GM18505 (cell line): ENCODE measurements at regions not wholly inside any gene's neighbourhood (a gene's known extent, or its start where the extent isn't known, plus 50 kb on each side); places are given as distances from the start of the nearest gene placed in this dataset.

ENCODE experiments used
- ATAC-seq: cut with Tn5 transposase; IDR thresholded peaks from one replicate; pipeline ENCODE4 v1.9.1; 2021; ENCODE audit not compliant: unreplicated experiment
- POLR2A ChIP-seq: IDR thresholded peaks from 4 replicates; pipeline ENCODE4 v1.6.1; 2011; ENCODE audit warnings: borderline replicate concordance; ENCODE audit not compliant: insufficient read depth, insufficient read length; ENCODE audit errors: extremely low read depth

- TF ChIP-seq POLR2A, result no peak
- no peak for ATAC-seq
Measured at GRCh38 chr10:61330669-61331068, 122.5 kb downstream of the TMEM26 start.

DNA sequence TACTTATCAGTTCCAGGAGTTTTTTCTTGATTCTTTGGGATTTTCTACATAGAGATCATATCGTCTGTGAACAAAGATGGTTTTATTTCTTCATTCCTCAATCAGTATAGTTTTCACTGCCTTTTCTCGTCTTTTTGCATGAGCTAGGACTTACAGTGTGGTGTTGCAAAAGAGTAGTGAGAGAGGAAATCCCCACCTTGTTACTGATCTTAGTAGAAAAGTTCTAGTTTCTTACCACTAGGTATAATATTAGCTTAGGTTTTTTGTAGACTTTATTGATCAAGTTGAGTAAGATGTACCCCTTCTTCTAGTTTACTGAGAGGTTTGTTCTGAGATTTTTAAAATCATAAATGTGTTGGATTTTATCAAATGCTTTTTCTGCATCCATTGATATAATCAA, 123.3 kb downstream of the TMEM26 start:
- TF ChIP-seq POLR2A, result no peak
- no peak for ATAC-seq

DNA sequence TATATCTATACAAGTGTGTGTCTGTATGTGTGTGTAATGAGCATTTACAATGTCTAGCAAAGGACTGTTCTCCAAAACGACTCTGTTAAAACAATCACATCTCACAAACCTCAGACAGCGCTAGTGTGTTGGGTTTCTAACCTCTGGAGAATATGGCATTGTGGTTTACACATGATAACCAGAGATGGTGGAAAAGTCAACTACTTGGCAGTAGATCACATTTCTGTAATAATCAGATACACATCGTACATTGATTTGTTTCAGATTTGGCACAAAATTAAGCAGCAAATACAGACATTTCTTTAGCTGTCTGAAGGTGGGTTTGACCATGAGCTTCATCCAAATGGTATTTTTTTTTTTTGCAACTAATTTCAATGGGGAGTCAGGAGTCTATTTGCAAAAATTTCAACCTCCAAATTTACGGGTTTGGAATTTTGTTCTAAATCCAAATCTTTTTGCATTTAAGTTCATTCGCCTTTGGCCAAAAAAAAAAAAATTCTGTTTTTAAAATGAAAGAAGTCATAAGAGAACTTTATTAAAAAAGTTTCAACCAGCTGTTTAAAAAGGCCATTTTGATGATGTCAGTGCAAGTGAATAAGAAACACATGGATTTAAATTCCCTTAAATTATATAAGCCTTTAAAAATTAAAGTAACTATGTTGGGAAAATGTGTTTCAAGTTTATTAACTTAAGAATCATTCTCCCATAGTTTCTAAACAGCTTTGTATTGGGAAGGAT, 127.8 kb downstream of the TMEM26 start:
- no peak for TF ChIP-seq POLR2A
- no peak for ATAC-seq

DNA sequence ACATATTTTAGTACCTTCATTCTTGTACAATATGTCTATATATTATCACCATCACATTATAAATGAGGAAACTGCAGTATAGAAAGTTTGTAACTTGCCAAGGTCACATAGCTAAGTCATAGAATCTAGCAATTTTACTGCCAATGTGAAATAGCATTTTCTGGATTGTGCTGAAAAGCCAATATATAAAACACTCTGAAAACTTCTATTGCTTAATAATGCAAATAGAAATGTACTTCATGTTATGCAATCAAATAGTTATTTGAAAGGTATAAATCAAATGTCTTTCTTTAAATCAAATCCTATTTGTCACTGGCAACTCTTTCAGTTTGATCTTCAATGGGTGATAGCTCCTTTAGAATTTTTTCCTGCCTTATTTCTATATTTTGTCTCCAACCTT, 129.5 kb downstream of the TMEM26 start:
- no peak for TF ChIP-seq POLR2A
- no peak for ATAC-seq

DNA sequence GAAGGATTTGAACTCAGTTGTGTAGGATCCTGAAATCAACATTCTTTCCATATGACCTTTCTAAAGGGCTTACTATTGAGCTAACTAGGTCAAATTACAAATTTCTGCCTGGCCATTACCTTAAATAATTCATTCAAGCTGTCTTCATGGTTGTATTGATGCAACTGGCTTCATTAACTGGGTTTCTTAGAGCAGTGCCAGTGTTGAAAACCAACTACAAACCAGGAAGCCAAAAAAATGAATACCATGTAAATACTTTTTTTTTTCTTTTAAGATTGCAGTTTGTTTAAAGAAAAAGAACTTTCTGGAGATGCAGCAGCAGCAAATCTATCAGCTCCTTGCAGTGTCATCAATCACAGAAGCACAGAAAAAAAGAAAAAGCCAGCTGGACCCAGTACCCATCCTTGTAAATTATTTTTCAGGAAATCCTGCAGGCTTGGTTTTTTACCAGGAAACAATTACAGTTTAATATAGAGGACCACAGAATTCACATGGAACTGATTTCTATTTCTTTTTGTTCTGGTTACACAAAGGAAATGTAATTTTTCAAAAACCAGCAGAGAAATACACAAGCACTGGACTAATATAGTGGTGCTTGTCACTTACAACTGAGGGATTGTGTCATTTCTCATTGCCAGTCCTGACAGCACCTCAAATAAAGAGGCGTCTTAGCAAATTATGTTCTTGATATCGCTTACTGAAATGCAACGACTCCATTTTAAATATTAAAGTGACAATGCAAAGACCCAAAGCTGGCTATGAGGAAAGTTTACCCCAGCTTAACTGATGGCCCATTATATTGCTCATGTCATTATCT, 131.9 kb downstream of the TMEM26 start:
- ATAC-seq, result no peak
- TF ChIP-seq POLR2A, result no peak

DNA sequence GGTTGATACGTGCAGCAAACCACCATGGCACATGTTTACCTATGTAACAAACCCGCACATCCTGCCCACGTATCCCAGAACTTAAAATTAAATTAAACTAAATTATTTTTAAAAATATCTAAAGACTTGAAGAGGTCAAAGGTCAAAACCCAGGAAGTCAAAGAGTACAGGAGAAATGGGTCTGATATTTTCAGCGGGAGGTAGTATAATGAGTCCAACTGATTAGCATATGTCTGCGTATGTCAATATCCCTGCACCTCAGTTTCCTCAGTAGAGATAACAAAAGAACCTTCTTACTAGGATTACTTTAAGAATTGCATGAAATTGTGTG, 133.0 kb downstream of the TMEM26 start:
- TF ChIP-seq POLR2A, result no peak

GRCh38 chr10:61319386-61320256, 133.6 kb downstream of the TMEM26 start:
- ATAC-seq, result no peak
- TF ChIP-seq POLR2A, result no peak

More for the DNA sequence above, 133.0 kb downstream of the TMEM26 start:
- no peak for ATAC-seq

GRCh38 chr10:61318429-61318828, 134.8 kb downstream of the TMEM26 start:
- TF ChIP-seq POLR2A, result no peak

DNA sequence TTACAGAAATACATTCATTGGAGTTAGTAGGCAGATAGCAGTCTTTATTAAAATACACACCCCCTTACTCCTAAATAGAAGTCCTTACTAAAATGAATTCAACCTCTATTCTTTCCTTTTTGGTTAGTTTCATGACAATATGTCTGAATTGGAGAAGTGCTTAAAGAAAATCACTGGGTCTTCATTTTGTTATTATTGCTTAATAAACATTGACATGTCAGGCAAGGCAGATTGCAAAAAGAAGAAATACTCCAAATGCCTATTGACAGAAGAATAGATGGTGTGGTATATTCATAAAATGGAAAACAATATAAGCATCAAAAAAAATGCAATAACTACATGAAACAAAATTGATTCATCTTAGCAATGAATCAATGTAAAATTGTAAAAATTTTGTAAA, 135.5 kb downstream of the TMEM26 start:
- ATAC-seq, result no peak
- TF ChIP-seq POLR2A, result no peak

More at GRCh38 chr10:61318429-61318828, 134.8 kb downstream of the TMEM26 start:
- ATAC-seq, result no peak

DNA sequence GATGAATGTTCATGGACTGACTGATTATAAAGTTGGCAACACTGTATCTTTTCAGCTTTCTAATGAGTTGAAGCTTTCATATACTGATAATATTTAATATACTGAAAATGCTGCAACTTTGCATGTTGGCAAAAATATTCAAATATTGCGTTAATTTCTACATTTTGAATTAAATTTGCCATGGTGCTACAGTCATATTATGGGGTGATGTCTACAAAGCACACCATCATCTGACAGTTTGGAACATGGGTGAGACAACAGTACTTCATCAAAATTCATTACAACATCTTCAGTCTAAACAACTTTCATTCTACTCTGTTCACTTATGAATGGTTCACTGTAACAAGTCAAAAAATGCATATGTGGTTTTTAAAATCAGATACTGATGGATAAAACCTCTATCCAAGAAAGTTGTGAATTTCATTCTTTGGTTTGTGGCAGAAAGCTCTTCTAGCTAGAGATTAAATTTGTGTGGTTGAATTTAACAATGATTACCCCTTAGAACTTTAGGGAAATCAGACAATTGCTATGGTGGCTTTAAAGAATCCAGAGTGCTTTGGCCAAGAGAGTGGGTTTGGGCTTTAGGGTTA, 136.4 kb downstream of the TMEM26 start:
- TF ChIP-seq POLR2A, result no peak
- ATAC-seq, result no peak

DNA sequence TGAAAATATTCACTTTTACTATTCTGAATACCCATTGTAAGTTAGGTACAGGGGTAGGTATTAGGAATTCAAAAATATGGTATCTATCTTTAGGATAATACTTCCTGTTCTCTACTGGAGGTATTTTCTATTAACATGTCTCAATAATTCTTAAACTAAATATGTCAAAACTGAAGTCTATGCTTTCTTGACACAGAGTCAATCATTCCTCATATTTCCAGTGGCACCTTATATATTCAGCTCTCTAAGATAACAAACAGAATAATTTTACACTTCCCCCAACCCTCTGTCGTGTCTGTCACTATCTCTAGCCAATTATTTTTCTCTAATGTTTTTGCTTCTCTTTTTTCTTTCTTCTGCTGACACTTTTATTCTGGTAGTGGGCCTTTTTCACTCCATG, 138.9 kb downstream of the TMEM26 start:
- TF ChIP-seq POLR2A, result no peak
- no peak for ATAC-seq

DNA sequence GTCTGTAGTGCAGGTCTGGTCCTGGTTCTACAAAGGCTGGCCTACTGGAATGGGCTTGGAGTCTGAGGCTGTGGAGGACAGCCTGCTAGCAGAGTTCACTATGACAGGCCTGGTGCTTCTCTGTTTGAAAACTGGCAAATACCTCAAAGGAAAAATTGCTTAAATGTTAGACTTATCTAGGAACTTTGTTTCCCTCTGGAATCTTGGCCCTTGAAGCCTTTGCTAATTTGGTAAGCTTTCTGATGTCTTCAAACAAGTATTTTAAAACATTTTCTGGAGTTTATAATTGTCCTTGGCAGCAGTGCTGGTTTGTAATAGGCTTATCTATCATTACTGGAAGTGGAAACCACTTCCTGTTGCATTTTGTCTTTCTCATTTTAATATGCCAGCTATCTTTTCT, 139.7 kb downstream of the TMEM26 start:
- no peak for TF ChIP-seq POLR2A
- ATAC-seq, result no peak

DNA sequence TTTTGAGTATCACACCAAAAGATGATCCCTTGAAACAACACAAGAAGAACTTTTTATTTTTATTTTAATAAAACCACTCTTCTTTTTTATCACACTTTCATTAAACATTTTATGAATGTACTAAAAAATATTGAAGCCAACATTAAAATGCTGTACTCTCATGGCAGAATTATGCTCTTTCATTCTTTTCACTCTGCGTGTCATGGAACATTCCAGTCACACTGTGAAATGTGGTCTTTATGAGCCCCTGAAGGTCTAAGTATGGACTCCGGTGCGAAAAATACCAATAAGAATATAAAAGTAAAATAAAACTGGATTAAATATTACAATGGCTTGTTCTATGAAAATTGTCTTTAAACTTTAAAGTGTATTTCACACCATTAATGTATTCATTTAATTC, 148.4 kb downstream of the TMEM26 start:
- TF ChIP-seq POLR2A, result no peak
- no peak for ATAC-seq
